HG03460 (cell line): ENCODE measurements at regions not wholly inside any gene's neighbourhood (a gene's known extent, or its start where the extent isn't known, plus 50 kb on each side); places are given as distances from the start of the nearest gene placed in this dataset.

Experiments used
- ATAC-seq: cut with Tn5 transposase; IDR thresholded peaks from one replicate; pipeline ENCODE4 v1.9.1; 2021; ENCODE audit not compliant: unreplicated experiment

- ATAC-seq: no peak
These were observed 215.5 kb upstream of the LARGE1 start for GRCh38 chr22:34135749-34136148.

- ATAC-seq: no peak
These were observed 229.7 kb upstream of the LARGE1 start for GRCh38 chr22:34150023-34150422.

DNA sequence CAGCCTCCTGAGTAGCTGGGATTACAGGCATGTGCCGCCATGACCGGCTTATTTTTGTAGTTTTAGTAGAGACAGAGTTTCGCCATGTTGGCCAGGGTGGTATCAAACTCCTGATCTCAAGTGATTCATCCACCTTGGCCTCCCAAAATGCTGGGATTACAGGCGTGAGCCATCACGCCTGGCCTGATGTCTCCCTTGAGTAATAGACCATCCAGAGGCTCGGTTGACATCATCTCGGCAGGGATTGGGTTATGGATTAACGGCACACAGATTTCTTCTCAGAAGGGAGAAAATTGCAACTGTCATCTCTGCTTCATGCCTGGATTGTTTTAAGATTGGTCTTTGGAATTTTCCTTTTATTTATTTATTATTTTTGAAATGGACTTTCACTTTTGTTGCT is 239.2 kb upstream of the LARGE1 start:
- no peak for ATAC-seq

DNA sequence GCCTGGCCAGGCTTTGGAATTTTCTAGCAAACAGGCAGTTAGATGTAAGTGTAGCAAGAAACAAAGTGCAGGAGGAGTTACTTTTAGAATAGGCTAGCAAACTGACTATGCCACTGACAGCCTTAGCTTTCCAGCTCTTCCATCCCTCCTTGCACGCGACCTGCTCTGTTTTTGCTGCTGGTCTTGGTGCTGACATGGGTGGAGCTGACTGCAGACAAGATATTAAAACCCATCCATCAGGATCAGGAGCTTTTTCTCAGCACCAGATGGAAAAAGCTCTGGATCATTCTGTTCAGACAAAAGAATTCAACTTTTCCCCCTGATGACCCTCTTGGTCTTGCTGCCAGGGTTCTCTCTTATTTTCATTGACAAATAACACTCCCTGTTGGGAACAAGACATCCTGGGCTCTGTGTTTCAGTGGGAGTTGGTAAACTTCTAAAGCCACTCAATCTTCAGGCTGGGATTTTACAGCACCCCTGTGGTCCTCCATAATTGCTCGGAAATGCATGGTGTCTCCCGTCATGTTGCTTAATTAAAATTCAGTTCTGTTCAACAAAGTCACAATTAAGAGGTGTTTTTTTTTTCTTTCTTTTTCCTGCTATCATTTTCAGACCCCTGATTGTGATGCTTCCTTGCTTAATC is 240.0 kb upstream of the LARGE1 start:
- no peak for ATAC-seq

- ATAC-seq: no peak
These were observed 241.3 kb upstream of the LARGE1 start for GRCh38 chr22:34161431-34162123.

DNA sequence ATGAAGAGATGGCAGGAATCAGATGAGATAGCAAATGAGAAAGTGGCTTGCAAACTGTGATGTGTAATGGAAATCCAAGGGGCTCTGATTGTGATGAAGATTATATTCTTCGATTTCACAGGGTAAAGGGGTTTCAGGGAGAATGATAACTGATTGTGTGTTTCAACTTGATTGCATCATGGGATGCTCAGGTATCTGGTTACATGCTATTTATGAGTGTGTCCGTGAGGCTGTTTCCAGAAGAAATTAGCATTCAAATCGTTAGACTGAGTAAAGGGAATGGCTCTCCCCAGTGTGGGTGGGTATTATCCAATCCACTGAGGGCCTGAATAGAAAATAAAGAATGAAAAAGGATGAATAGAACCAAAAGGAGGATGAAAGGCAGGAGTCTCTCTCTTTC is 278.7 kb upstream of the LARGE1 start:
- ATAC-seq: no peak

GRCh38 chr22:34210301-34210700 is 290.0 kb upstream of the LARGE1 start:
- ATAC-seq: no peak

DNA sequence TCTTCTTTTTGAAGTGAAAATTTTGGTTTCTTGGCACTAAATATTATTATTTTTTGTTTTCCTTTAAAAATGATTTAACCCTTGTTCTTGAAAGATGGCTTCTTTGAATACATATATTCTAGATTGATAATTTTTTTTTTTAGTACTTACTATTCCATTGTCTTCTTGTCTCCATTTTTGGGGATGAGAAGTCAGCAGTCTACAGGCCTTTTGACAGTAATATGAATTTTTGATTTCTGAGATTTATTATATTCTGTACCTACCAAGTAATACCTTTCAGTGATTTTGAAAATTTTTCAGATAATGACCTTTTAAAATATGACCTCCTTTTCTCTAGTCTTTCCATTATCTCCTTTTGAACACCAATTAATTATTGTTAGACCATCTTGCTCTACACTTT is 294.1 kb upstream of the LARGE1 start:
- no peak for ATAC-seq

DNA sequence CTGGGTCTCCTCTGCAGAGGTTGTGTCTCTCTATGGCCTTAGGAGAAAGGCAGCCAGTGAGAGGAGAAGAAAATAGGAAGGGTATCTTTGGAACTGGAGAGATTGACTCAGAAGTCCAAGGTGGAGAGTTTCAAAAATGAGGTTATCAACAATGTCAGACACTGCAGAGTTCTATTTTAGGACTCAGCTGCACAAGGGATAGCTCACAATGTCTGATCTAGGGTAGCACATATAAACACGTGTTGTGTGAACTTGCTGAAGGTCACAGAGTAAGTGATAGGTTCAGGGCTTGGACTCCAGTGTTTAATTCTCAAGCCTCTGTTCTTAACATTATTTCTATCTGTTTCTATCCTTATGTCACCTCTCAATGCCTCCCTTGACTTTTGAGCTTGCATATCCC is 305.0 kb upstream of the LARGE1 start:
- ATAC-seq: no peak

- no peak for ATAC-seq
These were observed 316.3 kb upstream of the LARGE1 start for GRCh38 chr22:34236527-34236926.

DNA sequence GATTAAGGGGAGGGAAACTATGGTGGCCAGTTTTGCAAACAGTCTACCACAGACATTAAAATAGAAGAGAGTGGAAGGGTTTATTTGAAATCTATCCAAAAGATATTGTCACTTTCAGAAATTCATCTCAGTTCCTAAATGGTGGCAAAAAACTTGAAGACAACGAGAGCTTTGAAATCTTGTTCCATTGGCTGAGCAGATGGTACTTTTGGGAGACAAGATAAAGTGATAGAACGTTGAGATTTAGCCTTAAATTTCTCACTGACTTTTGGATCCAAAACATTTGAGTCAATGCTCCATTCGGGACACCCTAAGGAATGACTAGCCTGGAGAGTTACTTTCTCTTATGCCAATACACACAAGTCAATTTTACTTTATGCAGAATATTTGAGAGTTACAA is 319.1 kb upstream of the LARGE1 start:
- no peak for ATAC-seq

DNA sequence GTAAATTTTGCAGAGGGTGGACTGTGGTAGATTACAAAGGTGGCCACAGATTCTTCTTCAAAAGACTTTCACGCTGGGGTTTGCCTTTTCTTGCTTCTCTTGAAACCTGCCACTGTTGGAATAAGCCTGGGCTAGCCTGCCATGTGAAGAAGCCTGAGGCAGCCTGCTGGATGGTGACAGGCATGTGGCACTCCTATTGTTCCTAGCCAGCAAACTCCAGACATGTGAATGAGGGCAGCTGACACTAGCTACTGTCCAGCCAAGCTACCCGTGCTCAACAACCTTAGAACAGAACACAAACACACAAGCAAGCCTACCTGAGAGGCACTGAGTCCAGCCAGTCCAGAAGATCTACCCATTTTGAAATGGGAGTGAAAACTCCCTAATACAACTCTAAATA is 322.7 kb upstream of the LARGE1 start:
- no peak for ATAC-seq

GRCh38 chr22:34255042-34255441 is 334.8 kb upstream of the LARGE1 start:
- ATAC-seq: no peak

- no peak for ATAC-seq
These were observed 357.8 kb upstream of the LARGE1 start for GRCh38 chr22:34278121-34278520.

DNA sequence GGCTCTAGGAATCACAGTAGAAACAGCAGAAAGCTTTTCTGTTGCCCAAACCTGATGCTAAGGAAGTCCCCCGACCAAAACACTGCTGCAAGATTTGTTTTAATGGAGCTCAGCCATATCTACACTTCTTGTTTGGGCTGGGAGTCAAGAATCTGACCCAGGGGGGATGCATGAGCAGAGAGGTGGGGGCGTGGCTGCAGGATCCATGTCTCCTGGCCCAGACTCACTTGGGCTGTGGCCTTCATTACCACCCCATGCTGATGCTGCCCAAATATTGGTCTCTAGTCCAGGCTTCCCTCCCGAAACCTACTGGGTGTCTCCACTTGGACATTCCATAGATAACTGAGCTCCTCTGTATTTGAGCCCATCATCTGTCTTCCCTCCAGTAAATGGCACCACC is 361.5 kb upstream of the LARGE1 start:
- no peak for ATAC-seq

- no peak for ATAC-seq
These were observed 363.6 kb upstream of the LARGE1 start for GRCh38 chr22:34283844-34284243.

DNA sequence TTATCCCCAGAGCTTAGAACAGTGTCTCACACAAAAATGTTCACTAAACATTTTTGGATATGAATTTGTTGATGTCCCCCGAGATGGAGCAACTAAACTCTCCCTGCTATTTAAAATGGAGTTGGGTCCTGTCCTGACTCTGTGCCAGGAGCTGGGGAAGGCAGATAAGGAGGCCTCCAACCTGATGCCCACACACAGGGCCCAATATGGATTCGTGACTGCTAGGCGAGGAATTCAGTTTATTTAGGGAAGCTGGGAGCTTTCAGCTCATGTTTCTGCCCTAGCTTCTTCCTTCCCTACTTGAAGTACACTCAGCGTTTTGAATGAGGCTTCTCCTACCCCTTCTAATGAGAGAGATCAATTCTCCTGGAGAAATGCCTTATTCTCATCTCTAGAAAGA is 373.0 kb upstream of the LARGE1 start:
- ATAC-seq: no peak

- ATAC-seq: no peak
These were observed 374.2 kb upstream of the LARGE1 start for GRCh38 chr22:34294476-34294875.

DNA sequence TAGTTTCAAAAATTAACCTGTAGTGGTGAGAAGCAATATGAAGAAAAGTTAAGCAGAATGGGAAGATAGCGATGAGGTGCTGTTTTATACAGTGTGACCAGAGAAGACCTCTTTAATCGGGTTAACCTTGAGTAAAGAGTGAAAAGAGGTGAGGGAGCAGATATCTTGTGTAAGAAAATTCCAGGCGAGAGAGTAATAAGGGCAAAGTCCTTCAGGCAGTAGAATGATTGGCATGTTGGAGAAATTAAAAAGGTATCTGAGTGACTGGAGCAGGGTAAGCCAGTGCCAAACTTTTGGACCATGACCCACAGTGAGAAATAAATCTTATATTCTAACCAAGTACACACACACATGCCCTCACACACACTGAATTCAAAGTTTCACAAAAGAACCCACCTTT is 374.7 kb upstream of the LARGE1 start:
- no peak for ATAC-seq

DNA sequence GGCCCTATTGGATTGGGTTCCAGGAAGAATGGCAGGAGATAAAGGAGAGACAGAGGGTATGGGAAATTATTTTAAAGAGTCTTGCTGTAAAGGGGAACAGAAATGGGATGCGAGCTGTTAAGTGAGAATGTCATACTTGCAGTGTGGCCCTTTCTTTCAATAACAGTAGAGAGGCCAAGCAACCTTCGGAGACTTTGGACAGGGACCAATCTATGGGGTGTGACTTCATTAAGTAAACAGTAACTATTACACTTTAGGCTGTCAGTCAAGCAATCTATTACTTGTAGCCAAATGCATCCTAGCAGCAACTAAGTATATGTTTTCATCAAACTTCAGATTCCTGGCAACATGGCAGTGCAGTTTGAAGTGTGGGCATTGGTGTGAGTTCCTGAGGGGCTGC is 376.2 kb upstream of the LARGE1 start:
- ATAC-seq: no peak

DNA sequence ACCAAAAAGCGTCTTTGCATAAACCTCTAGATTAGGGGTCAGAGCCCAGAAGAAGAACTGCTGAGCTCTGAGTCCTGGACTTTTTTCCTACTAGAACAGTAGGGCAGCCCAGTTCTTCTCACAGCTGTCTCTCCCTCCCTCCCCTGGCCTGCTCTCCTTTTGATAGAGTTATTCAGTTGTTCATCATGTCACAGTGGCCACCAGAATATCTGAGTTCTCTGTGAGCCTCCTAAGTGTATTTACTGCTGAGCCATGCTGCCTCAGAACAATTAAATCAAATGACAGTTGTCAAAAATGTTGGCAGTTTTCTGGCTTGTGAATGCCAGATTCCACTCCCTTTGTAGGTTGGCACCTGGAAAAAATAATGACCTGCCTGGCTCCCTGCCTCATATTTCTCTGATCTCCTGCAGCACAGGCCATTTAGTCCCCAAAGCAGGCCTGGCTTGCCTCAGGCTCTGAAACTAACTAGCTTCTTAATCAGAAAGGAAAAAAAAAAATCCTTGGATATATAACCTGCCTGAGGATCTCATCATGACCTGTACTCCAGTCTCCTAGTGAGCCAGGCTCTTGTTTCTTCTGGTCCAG is 377.4 kb upstream of the LARGE1 start:
- ATAC-seq: no peak

DNA sequence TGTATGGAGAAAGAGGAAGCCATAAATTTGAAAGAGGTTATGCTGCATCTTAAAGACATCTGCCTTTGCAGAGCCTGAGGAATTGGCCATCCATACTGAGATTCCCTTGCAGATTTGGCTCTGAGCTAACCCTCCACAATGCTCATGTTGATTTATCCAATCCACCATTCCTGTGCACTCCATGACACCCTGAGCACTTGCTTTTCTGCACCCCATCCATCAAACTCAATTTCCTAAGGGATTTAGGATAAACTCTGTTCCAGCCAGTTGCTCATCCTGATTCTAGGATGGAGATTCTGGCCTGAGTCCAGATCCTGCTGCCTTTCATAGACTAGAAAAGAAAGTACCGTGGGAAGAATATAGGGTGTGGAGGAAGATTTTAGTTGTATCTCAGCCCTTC is 379.2 kb upstream of the LARGE1 start:
- no peak for ATAC-seq

GRCh38 chr22:34301569-34301968 is 381.3 kb upstream of the LARGE1 start:
- ATAC-seq: no peak
